ENCODE measurements at regions not wholly inside any gene's neighbourhood (a gene's known extent, or its start where the extent isn't known, plus 50 kb on each side); places are given as distances from the start of the nearest gene placed in this dataset.
"Not testable (repeated sequence)": the region's sequence is repeated elsewhere in the genome, so short reads cannot be mapped to it uniquely, and the experiment has no call there.

- H3K4me3 ChIP-seq (ENCODE audit: low read depth, low read length): no peak overlapping the region
- TF ChIP-seq CTCF (IDR thresholded peaks at IDR 0.05; ENCODE audit: insufficient read depth, low read depth, low read length, missing control alignments): no peak
- no peak for DNase-seq (ENCODE audit: low read depth)
Measured at GRCh38 chr3:191592105-191592504, 131.1 kb downstream of the PYDC2 start.

- DNase-seq (ENCODE audit: low read depth): no peak
- TF ChIP-seq CTCF (IDR thresholded peaks at IDR 0.05; ENCODE audit: insufficient read depth, low read depth, low read length, missing control alignments): no peak
- H3K4me3 ChIP-seq (ENCODE audit: low read depth, low read length): no peak overlapping the region
Measured at GRCh38 chr3:191593486-191593885, 132.5 kb downstream of the PYDC2 start.

- not testable (repeated sequence) for DNase-seq (ENCODE audit: low read depth); H3K4me3 ChIP-seq (ENCODE audit: low read depth, low read length)
Measured at GRCh38 chr3:191615511-191615910, 154.5 kb downstream of the PYDC2 start.

- H3K4me3 ChIP-seq (ENCODE audit: low read depth, low read length): no peak overlapping the region
- no peak for DNase-seq (ENCODE audit: low read depth)
- TF ChIP-seq CTCF (IDR thresholded peaks at IDR 0.05; ENCODE audit: insufficient read depth, low read depth, low read length, missing control alignments): no peak
Measured at GRCh38 chr3:191624299-191624698, 163.3 kb downstream of the PYDC2 start.

- no peak for DNase-seq (ENCODE audit: low read depth)
Measured at GRCh38 chr3:191627064-191627463, 166.1 kb downstream of the PYDC2 start.

GRCh38 chr3:191628571-191628970, 167.6 kb downstream of the PYDC2 start:
- TF ChIP-seq CTCF (IDR thresholded peaks at IDR 0.05; ENCODE audit: insufficient read depth, low read depth, low read length, missing control alignments): no peak
- DNase-seq (ENCODE audit: low read depth): no peak
- H3K4me3 ChIP-seq (ENCODE audit: low read depth, low read length): no peak overlapping the region

More at GRCh38 chr3:191627064-191627463, 166.1 kb downstream of the PYDC2 start:
- no peak for TF ChIP-seq CTCF (IDR thresholded peaks at IDR 0.05; ENCODE audit: insufficient read depth, low read depth, low read length, missing control alignments)
- no peak overlapping the region for H3K4me3 ChIP-seq (ENCODE audit: low read depth, low read length)

- TF ChIP-seq CTCF (IDR thresholded peaks at IDR 0.05; ENCODE audit: insufficient read depth, low read depth, low read length, missing control alignments): no peak
- no peak overlapping the region for H3K4me3 ChIP-seq (ENCODE audit: low read depth, low read length)
- DNase-seq (ENCODE audit: low read depth): no peak
Measured at GRCh38 chr3:191631496-191631895, 170.5 kb downstream of the PYDC2 start.
